ENCODE measurements at regions not wholly inside any gene's neighbourhood (a gene's known extent, or its start where the extent isn't known, plus 50 kb on each side); places are given as distances from the start of the nearest gene placed in this dataset.

DNA sequence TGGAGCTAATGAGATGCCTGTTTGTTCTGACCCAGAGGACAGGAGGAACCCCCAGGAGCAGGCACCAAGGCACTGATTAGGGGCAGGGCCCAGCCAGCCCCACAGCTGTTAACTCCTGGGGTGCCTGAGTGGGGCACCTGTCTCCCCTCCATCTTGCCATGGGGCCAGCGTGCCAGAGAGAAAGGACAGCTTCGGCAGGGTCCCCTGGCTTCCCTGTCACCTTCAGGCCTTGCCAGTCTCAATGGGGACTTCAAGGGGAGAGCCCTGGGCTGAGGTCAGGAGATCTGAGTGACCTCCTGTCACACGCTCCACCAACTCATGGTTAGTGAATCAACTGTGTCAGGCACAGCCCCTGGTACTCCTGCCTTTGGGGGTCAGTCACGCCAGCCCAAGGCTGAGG is 152.7 kb upstream of the MVB12B start:
- Histone ChIP-seq H3K9ac (replicated peaks in 1 of 4; ENCODE audit: extremely low read depth in 1 of 4, low read depth in 3 of 4, low read length in 3 of 4) (no peak overlapping the region), H3K36me3 (ENCODE audit: control insufficient read depth in 2 of 4, insufficient read depth in 4 of 4, low read length in 3 of 4) (no peaks in the 10 kb centered on the region), H3K4me1 (replicated peaks in 1 of 4; ENCODE audit: control insufficient read depth in 3 of 4, insufficient read depth in 4 of 4, low read length in 3 of 4) (no peaks in the 10 kb centered on the region), H3K27me3 (replicated peaks in 1 of 4; ENCODE audit: control insufficient read depth in 3 of 4, extremely low read depth in 1 of 4, insufficient read depth in 3 of 4, low read length in 3 of 4) (no peaks in the 10 kb centered on the region), H3K27ac (ENCODE audit: low read depth, low read length) (no peak overlapping the region), H3K4ac (replicated peaks; ENCODE audit: insufficient read length, low read depth, low read length) (no peak overlapping the region), H2BK20ac (ENCODE audit: low read length) (no peak overlapping the region), H3K18ac (ENCODE audit: extremely low read depth, low read length) (no peak overlapping the region), H3K79me1 (ENCODE audit: low read depth, low read length) (no peaks in the 10 kb centered on the region), H3K14ac (ENCODE audit: insufficient read length) (no peak overlapping the region), H3K9me3 (ENCODE audit: insufficient read depth in 2 of 2, low read depth in 1 of 2, low read length in 1 of 2) (no peaks in the 10 kb centered on the region), H2AK5ac (ENCODE audit: low read depth, low read length) (no peak overlapping the region), H2BK5ac (ENCODE audit: low read depth, low read length) (no peak overlapping the region), H4K5ac (ENCODE audit: insufficient read length, low read depth, low read length) (no peak overlapping the region), H3K23ac (ENCODE audit: insufficient read length) (no peak overlapping the region), H3K4me3 (ENCODE audit: extremely low read depth in 1 of 4, insufficient read depth in 2 of 4, low read depth in 3 of 4, low read length in 4 of 4) (no peak overlapping the region), H4K8ac (ENCODE audit: extremely low read depth, insufficient read depth, low read length) (no peak overlapping the region), H2BK12ac (ENCODE audit: low read depth, low read length) (no peak overlapping the region), H3K79me2 (ENCODE audit: control insufficient read depth in 1 of 2, insufficient read depth in 2 of 2, low read length in 2 of 2) (no peaks in the 10 kb centered on the region), H2AFZ (ENCODE audit: low read length) (no peak overlapping the region), H2BK15ac (ENCODE audit: low read length) (no peak overlapping the region), H3K23me2 (ENCODE audit: low read depth, low read length) (no peaks in the 10 kb centered on the region), H3K4me2 (ENCODE audit: insufficient read depth in 1 of 2, low read depth in 2 of 2, low read length in 2 of 2) (no peak overlapping the region), H4K20me1 (replicated peaks in 1 of 2; ENCODE audit: control insufficient read depth in 1 of 2, insufficient read depth in 2 of 2, low read length in 2 of 2) (no peaks in the 10 kb centered on the region), H2BK120ac (replicated peaks; ENCODE audit: low read depth, low read length) (no peak overlapping the region), H3K56ac (replicated peaks; ENCODE audit: insufficient read length, low read depth, low read length) (no peak overlapping the region), H4K91ac (replicated peaks; ENCODE audit: insufficient read length, low read length) (no peak overlapping the region)
- WGBS, 2 experiments (ENCODE audit: extremely low coverage in 1 of 2, insufficient coverage in 1 of 2, insufficient read length in 1 of 2, insufficient replicate concordance in 2 of 2, low coverage in 1 of 2, low lambda C conversion rate in 2 of 2, missing lambda C conversion rate in 1 of 2): 100% methylated on average over 3 of the region's 4 CpGs; no CpG with 5 or more reads in 1 of the 2 experiments
- POLR2A ChIA-PET (ENCODE audit: partially characterized antibody): no interaction called here
- FAIRE-seq (no peak), DNase-seq (ENCODE audit: low read depth in 1 of 2, low spot score in 2 of 2) (no peak)
- CTCF ChIA-PET (ENCODE audit: partially characterized antibody): interaction anchor here (0.5 to 1.9 kb wide), 8 partner anchors 11 to 486 kb away, joined by 3 to 12 read pairs (median 4); no protein-coding TSS in a partner anchor
- TF ChIP-seq, protein P1, sequence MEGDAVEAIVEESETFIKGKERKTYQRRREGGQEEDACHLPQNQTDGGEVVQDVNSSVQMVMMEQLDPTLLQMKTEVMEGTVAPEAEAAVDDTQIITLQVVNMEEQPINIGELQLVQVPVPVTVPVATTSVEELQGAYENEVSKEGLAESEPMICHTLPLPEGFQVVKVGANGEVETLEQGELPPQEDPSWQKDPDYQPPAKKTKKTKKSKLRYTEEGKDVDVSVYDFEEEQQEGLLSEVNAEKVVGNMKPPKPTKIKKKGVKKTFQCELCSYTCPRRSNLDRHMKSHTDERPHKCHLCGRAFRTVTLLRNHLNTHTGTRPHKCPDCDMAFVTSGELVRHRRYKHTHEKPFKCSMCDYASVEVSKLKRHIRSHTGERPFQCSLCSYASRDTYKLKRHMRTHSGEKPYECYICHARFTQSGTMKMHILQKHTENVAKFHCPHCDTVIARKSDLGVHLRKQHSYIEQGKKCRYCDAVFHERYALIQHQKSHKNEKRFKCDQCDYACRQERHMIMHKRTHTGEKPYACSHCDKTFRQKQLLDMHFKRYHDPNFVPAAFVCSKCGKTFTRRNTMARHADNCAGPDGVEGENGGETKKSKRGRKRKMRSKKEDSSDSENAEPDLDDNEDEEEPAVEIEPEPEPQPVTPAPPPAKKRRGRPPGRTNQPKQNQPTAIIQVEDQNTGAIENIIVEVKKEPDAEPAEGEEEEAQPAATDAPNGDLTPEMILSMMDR (IDR thresholded peaks at IDR 0.05; ENCODE audit: control extremely low read depth in 1 of 3, insufficient read depth in 1 of 3, low read depth in 1 of 3, low read length in 3 of 3): no peak
- TF ChIP-seq KDM1A (IDR thresholded peaks at IDR 0.05; ENCODE audit: borderline replicate concordance, low read length) (no peak), BACH1 (IDR thresholded peaks at IDR 0.05; ENCODE audit: low read length) (no peak), SIN3A (conservative IDR thresholded peaks at IDR 0.05 in 1 of 2, IDR thresholded peaks at IDR 0.05 in 1 of 2; ENCODE audit: low read depth in 1 of 2, low read length in 2 of 2) (no peak), TBP (IDR thresholded peaks at IDR 0.05; ENCODE audit: low read depth, low read length) (no peak), POLR2AphosphoS5 (IDR thresholded peaks at IDR 0.05; ENCODE audit: low read depth, low read length) (no peak), SUZ12 (IDR thresholded peaks at IDR 0.05; ENCODE audit: low read length) (no peak), ASH2L (IDR thresholded peaks at IDR 0.05; ENCODE audit: low read length) (no peak)
